SK-N-SH (cell line): ENCODE measurements at regions not wholly inside any gene's neighbourhood (a gene's known extent, or its start where the extent isn't known, plus 50 kb on each side); places are given as distances from the start of the nearest gene placed in this dataset.

Experiments used
- CTCF ChIA-PET: fragments of 300-600, 350-600 bp; formaldehyde crosslinking; extraction: SDS; loops from one replicate; lab custom pipeline; 2021; lab: Yijun Ruan, JAX
- POLR2A ChIA-PET: fragments of 350-600 bp; sonication (Branson Sonifier 250); formaldehyde crosslinking; extraction: SDS; loops from one replicate; lab custom pipeline; 2020; ENCODE audit warnings: antibody characterized with exemption, inconsistent platforms; lab: Yijun Ruan, JAX
- DNase-seq: peaks from one replicate; pipeline ENCODE4 v3.0.0; 2012
- H2AFZ ChIP-seq: fragments of 200-600 bp; sonication (generic); 2 replicates; pipeline ENCODE4 v1.8.1; 2016; ENCODE audit warnings: antibody characterized with exemption, mild to moderate bottlenecking, low read depth
- H3F3A ChIP-seq: fragments of 200-600 bp; sonication (generic); replicated peaks from 2 replicates; pipeline ENCODE3; 2016; ENCODE audit warnings: antibody characterized with exemption, mild to moderate bottlenecking; ENCODE audit not compliant: insufficient read depth
- H3K27ac ChIP-seq, 2 experiments: fragments of 200-500 bp in 1 of 2; fragments of 200-600 bp in 1 of 2; sonication (Bioruptor generic) in 1 of 2; sonication (generic), shearing (Covaris generic) in 1 of 2; 2 replicates each; pipeline versions ENCODE4 v1.5.1 to v1.6.1; 2014 to 2016; ENCODE audit warnings: low read depth in 2 of 2, inconsistent platforms in 1 of 2, low read length in 1 of 2, mild to moderate bottlenecking in 1 of 2, mixed read lengths in 1 of 2
- H3K27me3 ChIP-seq: fragments of 200-600 bp; sonication (generic), shearing (Covaris generic); 2 replicates; pipeline ENCODE4 v1.6.1; 2016; ENCODE audit warnings: mixed run types; ENCODE audit not compliant: insufficient read depth
- H3K36me3 ChIP-seq, 2 experiments: fragments of 200-500 bp in 1 of 2; fragments of 200-600 bp in 1 of 2; sonication (Bioruptor generic) in 1 of 2; sonication (generic) in 1 of 2; replicated peaks in 1 of 2; 2 replicates each; pipeline versions ENCODE3 to v1.5.1; 2014 to 2016; ENCODE audit warnings: low read length in 1 of 2, mild to moderate bottlenecking in 1 of 2; ENCODE audit not compliant: insufficient read depth in 2 of 2, control insufficient read depth in 1 of 2
- H3K4me1 ChIP-seq, 2 experiments: fragments of 200-500 bp in 1 of 2; fragments of 200-600 bp in 1 of 2; sonication (Bioruptor generic) in 1 of 2; sonication (generic), shearing (Covaris generic) in 1 of 2; 2 replicates each; pipeline versions ENCODE4 v1.5.1 to v1.6.1; 2014 to 2016; ENCODE audit warnings: low read depth in 1 of 2, low read length in 1 of 2, mixed run types in 1 of 2; ENCODE audit not compliant: insufficient read depth in 2 of 2, control insufficient read depth in 1 of 2
- H3K4me2 ChIP-seq: fragments of 200-600 bp; sonication (generic), shearing (Covaris generic); 2 replicates; pipeline ENCODE4 v1.6.1; 2017; ENCODE audit warnings: mixed run types
- H3K4me3 ChIP-seq, 2 experiments: fragments of 200-500 bp in 1 of 2; fragments of 200-600 bp in 1 of 2; sonication (Bioruptor generic) in 1 of 2; sonication (generic), shearing (Covaris generic) in 1 of 2; 2 replicates each; pipeline versions ENCODE4 v1.5.1 to v1.8.1; 2014 to 2016; ENCODE audit warnings: low read depth in 2 of 2, inconsistent platforms in 1 of 2, low read length in 1 of 2, mild to moderate bottlenecking in 1 of 2, mixed read lengths in 1 of 2, moderate library complexity in 1 of 2
- H3K79me2 ChIP-seq: fragments of 200-600 bp; sonication (generic); 2 replicates; pipeline ENCODE4 v1.8.1; 2017; ENCODE audit warnings: mild to moderate bottlenecking; ENCODE audit not compliant: insufficient read depth
- H3K9ac ChIP-seq: fragments of 200-600 bp; sonication (generic); 2 replicates; pipeline ENCODE4 v1.6.1; 2017; ENCODE audit warnings: mixed run types
- H3K9me2 ChIP-seq: fragments of 200-600 bp; sonication (generic); 2 replicates; pipeline ENCODE4 v1.6.1; 2017; ENCODE audit warnings: mixed run types
- H3K9me3 ChIP-seq: fragments of 200-600 bp; sonication (generic); 2 replicates; pipeline ENCODE4 v1.6.1; 2017; ENCODE audit warnings: mixed run types, mild to moderate bottlenecking, moderate library complexity
- H4K20me1 ChIP-seq: fragments of 200-600 bp; sonication (generic); 2 replicates; pipeline ENCODE4 v1.6.1; 2017; ENCODE audit warnings: mild to moderate bottlenecking, mixed run types; ENCODE audit not compliant: insufficient read depth
- CHD2 ChIP-seq: fragments of 150-350 bp; IDR thresholded peaks from 2 replicates; pipeline ENCODE4 v1.6.1; 2018; ENCODE audit warnings: low read length; ENCODE audit not compliant: partially characterized antibody
- CTCF ChIP-seq: fragments of 200-600 bp; sonication (generic); IDR thresholded peaks from 2 replicates; pipeline ENCODE4 v1.6.1; 2017; ENCODE audit warnings: antibody characterized with exemption, mild to moderate bottlenecking, moderate library complexity
- FOSL2 ChIP-seq: IDR thresholded peaks from 2 replicates; pipeline ENCODE4 v1.4.0; 2012; ENCODE audit warnings: low read depth, mild to moderate bottlenecking, moderate library complexity, borderline replicate concordance
- FOXJ3 ChIP-seq: sonication (generic); formaldehyde crosslinking; IDR thresholded peaks from 2 replicates; pipeline ENCODE4 v1.5.1; 2020; ENCODE audit warnings: mild to moderate bottlenecking, missing genetic modification reagents
- FOXM1 ChIP-seq: IDR thresholded peaks from 2 replicates; pipeline ENCODE4 v1.4.0; 2012; ENCODE audit warnings: low read depth, mild to moderate bottlenecking
- GABPA ChIP-seq: IDR thresholded peaks from 2 replicates; pipeline ENCODE4 v1.4.0; 2012; ENCODE audit warnings: low read depth, mild to moderate bottlenecking
- GATA2 ChIP-seq: sonication (generic); formaldehyde crosslinking; IDR thresholded peaks from 2 replicates; pipeline ENCODE4 v1.5.0; 2020; ENCODE audit warnings: mild to moderate bottlenecking, missing genetic modification reagents
- JUND ChIP-seq: IDR thresholded peaks from 2 replicates; pipeline ENCODE4 v1.4.0; 2012
- NFIC ChIP-seq: IDR thresholded peaks from 2 replicates; pipeline ENCODE4 v1.4.0; 2012; ENCODE audit warnings: borderline replicate concordance
- PBX3 ChIP-seq: IDR thresholded peaks from 2 replicates; pipeline ENCODE4; 2012
- POLR2AphosphoS5 ChIP-seq: IDR thresholded peaks from 2 replicates; pipeline ENCODE4 v1.6.1; 2012; ENCODE audit warnings: low read depth, low read length
- RAD21 ChIP-seq: IDR thresholded peaks from 2 replicates; pipeline ENCODE4 v1.6.1; 2012; ENCODE audit warnings: mild to moderate bottlenecking, low read length
- RFX5 ChIP-seq: IDR thresholded peaks from 2 replicates; pipeline ENCODE4 v1.6.1; 2012; ENCODE audit warnings: mild to moderate bottlenecking, improper control_type of control experiment, low read length
- RXRA ChIP-seq: IDR thresholded peaks from 2 replicates; pipeline ENCODE4 v1.4.0; 2012; ENCODE audit warnings: low read depth, mild to moderate bottlenecking, borderline replicate concordance
- SIN3A ChIP-seq: IDR thresholded peaks from 2 replicates; pipeline ENCODE4 v1.6.1; 2012; ENCODE audit warnings: low read depth, mild to moderate bottlenecking, low read length, moderate library complexity, borderline replicate concordance
- TCF12 ChIP-seq: IDR thresholded peaks from 2 replicates; pipeline ENCODE4 v1.4.0; 2012
- USF1 ChIP-seq: IDR thresholded peaks from 2 replicates; pipeline ENCODE4 v1.4.0; 2012; ENCODE audit warnings: low read depth, borderline replicate concordance
- USF2 ChIP-seq: fragments of 150-350 bp; IDR thresholded peaks from 2 replicates; pipeline ENCODE4 v1.6.1; 2017; ENCODE audit warnings: antibody characterized with exemption, low read length, low read depth, borderline replicate concordance
- WGBS: methylation state at CpG from one replicate; pipeline ENCODE4 v1.1.6; 2017; ENCODE audit warnings: low lambda C conversion rate; 5-methylcytosine and 5-hydroxymethylcytosine counted together

GRCh38 chr1:218565377-218565776 lies 220.2 kb downstream of the TGFB2 start:
- DNase-seq = no peak
- Histone ChIP-seq H3F3A (no peaks in the 10 kb centered on the region), H3K27ac (no peak overlapping the region), H4K20me1 (no peaks in the 10 kb centered on the region), H3K4me1 (no peaks in the 10 kb centered on the region), H3K9ac (no peak overlapping the region)
- TF ChIP-seq PBX3 = no peak
- TF ChIP-seq CHD2 = no peak
- no peak for TF ChIP-seq SIN3A
- TF ChIP-seq TCF12 = no peak
- no peak for TF ChIP-seq CTCF
- TF ChIP-seq JUND = no peak
- TF ChIP-seq GABPA = no peak
- TF ChIP-seq GATA2 (CRISPR knock-in tag) = no peak
- TF ChIP-seq RFX5 = no peak
- no peak for TF ChIP-seq RXRA
- no peak for TF ChIP-seq RAD21
- no peak for TF ChIP-seq NFIC
- TF ChIP-seq FOSL2 = no peak
- TF ChIP-seq FOXM1 = no peak
- TF ChIP-seq POLR2AphosphoS5 = no peak
- no peak for TF ChIP-seq FOXJ3 (CRISPR knock-in tag)
- TF ChIP-seq USF1 = no peak
- no peak for TF ChIP-seq USF2
- TF ChIP-seq, all 33 proteins: peak for 0
- H3K36me3 ChIP-seq = no peaks in the 10 kb centered on the region
- no peaks in the 10 kb centered on the region for H3K27me3 ChIP-seq
- POLR2A ChIA-PET = no interaction called here
- 94% methylated on average over 1 of the region's 1 CpG for WGBS
- no peaks in the 10 kb centered on the region for H3K9me2 ChIP-seq
- H3K9me3 ChIP-seq = no peaks in the 10 kb centered on the region
- no peaks in the 10 kb centered on the region for H3K79me2 ChIP-seq
- no peak overlapping the region for H2AFZ ChIP-seq
- H3K4me3 ChIP-seq = no peak overlapping the region
- no peak overlapping the region for H3K4me2 ChIP-seq
- CTCF ChIA-PET = no interaction called here
